Tongue (tissue), 1 donor: ENCODE measurements at regions not wholly inside any gene's neighbourhood (a gene's known extent, or its start where the extent isn't known, plus 50 kb on each side); places are given as distances from the start of the nearest gene placed in this dataset.
"Not testable (repeated sequence)": the region's sequence is repeated elsewhere in the genome, so short reads cannot be mapped to it uniquely, and the experiment has no call there.

Experiments
- DNase-seq: peaks from one replicate; pipeline ENCODE4 v3.0.0-alpha.2; 2015

DNA sequence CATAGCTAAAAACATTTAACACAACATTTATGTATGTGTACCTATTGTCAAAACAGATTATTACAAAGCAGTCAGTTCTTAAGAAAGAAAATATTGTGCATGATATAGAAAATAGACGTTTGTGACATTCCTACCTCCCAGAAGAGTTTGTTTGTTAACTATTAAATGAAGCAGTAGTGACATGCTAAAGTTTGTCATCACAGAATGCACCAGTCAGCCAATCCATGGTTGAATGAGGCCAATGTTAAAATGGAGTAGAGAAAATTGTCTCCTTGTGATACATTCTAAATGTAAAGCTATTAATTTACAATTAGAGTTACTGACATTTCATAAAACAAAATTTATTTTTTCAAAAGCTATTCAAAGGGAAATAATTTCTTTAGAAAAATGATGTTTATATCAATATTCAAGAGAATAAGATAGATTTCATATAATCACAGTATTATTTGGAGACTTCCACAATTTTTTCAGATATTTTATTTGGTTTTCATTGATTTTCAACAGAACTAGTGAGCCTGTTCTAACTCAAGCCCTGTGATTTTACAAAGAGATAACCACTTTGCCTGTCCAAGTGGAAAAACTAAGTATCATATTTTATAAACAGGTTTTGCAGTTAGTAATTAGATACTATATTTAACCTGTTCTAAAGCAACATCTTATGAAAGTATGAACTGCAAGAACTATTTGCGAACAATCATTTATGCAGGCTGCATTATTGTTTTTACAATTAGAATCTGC is 176.8 kb downstream of the ISL1 start:
- DNase-seq = no peak

DNA sequence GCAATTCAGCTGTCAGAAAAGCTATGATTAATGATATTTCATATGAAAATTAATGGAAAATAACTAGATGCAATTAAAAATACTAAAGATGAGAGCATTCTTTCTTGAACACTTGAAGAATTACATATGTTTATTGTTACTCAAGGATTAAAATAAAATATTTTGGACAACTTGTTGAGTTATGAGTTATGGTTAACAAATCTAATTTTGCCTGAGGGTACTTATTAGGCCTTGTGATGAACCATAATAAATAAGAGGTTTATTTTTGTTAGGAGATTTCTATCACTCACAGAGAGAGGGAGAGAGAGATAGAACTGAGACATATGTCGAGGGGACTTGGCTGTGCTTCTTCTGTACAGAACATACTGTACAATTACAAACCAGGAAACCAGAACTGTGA is 183.7 kb downstream of the ISL1 start:
- DNase-seq = no peak

DNA sequence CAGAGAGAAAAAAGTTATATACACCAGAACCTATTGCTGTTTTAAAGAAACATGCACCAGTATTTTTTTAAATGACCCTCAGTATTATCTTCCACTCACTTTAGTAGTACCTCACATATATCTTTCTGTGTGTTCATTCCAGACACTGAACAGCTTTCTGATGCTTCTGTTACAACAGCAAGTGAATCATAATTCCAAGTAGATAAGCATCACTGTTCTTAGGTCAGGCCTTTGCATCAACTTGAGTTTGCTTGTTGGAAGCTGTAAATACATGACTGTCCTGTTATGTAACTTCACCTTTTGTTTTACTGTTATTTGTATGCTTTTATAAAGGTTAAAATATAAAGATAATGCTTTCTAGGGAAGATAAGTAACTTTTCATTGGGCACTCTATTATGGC is 184.4 kb downstream of the ISL1 start:
- no peak for DNase-seq

DNA sequence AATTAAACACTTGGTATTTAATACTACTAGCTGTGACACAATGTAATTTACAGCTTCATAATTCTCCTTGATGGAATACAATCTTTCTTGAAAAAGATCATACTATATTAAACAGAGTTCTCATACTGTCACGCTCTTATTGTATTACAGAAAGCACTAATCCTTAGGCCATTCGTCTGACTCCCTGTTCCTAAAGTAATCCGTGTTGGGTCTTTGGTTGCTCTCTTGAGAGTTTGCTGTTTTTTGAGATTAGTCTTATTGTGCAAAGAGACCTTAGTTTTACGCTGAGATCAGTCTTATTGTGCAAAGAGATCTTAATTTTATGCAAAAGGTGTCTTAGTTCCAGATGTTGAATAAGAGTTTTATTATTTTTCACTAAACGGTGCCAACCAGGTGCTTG is 190.6 kb downstream of the ISL1 start:
- DNase-seq = no peak

DNA sequence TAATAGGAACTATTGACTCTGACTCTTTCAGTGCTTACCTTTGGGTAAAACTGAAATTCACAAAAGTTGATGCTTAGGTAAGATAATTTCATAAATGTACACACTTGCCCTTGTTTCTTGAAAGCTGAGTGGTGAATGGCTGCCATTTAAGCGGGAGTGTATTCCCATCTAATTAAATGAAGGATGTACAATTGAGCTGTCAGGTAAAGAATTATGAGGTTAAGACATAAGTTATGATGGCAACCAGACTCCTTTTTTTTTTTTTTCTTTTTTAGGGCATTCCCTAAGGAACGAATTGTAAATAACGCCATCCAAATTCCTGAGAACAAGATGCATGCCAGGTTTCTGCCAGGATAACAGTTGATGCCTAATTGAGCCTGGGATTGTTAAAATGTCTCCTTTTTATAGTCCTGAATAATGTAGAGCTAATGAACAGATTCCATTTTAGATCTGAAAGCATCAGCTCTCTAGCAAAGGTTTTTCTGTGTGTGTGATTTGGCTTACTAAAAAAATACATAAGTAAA is 199.7 kb downstream of the ISL1 start:
- DNase-seq = no peak

DNA sequence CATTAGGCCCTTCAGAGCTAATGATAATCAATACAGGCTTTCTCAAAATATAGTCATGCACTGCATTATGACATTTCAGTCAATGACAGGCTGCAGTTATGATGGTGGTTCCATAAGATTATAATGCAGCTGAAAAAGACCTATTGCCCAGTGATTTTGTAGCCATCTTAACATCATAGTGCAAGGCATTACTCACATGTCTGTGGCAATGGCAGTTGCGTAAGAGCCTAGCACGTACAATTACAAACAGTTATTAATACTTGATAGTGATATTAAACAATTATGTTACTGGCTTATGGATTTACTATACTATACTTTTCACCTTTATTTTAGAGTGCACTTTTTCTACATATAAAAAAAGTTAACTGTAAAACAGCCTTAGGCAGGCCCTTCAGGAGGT is 214.8 kb downstream of the ISL1 start:
- no peak for DNase-seq

DNA sequence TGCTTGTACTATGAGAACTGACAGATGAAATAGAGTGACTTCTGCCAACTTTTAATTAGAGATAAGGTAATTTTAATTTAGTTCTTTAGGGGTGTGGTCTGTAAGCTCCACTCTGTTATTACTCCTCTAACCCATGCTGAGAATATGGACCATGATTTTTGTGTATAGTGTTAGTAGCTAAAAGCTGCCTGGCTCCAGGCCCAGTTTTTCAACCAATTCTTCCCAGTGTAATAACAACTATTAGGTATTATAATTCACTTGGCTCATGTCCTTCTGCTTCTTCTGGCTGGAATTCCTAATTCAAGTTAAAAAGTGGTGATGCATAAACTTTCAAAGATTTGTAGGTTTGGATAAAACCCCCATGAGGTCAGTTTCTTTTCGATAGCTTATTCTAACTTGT is 216.3 kb downstream of the ISL1 start:
- DNase-seq = peak; percentile 1

DNA sequence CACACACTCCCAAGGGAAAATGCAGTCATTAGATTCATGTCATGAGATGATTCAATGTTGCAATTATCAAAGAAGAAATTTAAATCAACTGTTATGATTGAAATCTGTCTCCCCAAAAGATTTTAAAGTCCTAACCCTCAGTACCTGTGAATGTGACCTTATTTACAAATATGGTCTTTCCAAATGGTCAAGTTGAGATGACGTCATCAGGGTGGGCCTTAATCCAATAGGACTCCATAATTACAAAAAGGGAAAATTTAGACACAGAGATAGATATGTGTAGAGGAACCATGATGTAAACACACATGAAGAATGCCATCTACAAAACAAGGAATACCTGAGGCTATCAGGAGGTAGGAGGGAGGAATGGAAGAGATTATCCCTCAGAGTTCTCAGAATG is 221.1 kb downstream of the ISL1 start:
- no peak for DNase-seq

DNA sequence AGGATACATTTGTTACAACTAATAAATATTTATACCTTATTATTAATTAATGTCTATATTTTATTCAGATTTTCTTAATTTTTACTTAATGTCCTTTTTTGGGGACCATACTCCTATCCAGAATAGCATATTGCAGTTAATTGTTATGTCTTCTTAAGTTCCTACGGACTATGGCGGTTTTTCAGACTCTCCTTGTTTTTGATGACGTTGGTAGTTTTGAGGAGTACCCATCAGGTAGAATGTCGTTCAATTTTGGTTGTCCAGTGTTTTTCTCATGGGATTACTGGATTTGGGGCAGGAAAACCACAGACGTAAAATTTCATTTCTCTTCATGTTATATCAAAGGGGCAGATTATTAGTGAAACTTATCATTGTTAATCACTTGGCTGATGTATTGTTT is 223.7 kb downstream of the ISL1 start:
- no peak for DNase-seq

DNA sequence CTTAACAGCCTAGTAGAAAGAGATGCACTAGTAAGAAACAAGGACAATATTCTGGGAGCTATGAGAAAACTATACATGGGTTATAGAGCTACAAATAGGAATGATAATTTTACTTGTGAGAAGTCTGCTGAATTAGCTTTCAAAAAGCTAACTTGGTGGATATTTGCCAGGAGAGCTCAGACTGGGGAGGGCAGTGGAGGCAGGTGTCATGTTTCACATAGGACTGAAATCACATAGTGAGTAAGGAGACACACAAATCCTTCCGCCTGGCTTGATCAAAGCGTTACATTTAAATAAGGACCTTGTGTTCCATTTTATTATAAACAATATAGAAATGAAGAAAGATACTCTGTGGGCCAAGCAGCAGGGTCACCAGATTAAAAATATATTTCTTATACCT is 235.0 kb downstream of the ISL1 start:
- peak; percentile 6 for DNase-seq

DNA sequence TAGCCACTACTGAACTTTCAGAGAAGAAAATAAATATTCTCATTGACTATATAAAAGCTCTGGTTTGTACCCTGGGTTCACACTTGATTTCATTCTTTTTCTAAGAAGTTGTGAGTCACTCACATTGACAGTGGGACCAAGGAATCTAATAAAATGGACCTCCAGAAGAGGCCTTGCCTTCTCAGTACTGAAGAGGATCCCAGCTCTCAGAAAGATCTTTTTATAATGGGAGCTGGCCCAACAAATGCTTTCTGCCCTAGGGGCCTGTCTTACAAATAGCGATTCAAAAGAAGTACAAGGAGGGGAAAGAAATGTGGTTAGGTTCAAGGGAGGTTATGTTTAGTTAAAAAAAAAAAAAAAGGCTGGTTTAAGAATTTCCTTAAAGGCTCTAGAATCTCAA is 237.9 kb downstream of the ISL1 start:
- no peak for DNase-seq

DNA sequence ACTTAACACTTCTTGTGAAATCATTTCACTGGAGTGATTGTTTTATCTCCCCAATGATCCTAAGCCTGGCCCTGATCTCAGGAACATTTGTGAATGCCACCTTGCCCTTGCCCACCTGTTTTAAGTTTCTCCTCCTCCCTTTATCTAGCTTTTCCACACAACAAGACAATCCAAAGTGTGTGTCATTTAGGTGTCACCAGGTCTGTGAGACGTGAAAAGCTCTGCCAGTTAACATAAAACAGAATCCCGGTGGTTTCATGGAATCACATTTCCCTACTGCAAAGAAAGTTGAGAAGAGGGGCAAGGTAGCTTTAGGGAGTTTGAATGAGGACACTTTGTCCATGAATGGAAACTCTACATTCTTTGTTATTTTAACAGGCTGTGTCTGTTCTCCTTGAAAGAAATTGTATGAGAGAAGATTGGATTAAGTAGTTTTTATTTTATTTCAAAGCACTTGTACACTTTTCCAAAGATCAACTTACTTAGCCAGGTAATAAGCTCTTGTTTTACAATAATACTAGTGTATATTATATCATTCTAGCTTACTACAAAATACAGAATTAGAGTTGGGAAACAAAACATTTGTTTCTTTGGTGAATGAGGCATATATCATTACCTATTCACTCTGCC is 239.0 kb downstream of the ISL1 start:
- no peak for DNase-seq

DNA sequence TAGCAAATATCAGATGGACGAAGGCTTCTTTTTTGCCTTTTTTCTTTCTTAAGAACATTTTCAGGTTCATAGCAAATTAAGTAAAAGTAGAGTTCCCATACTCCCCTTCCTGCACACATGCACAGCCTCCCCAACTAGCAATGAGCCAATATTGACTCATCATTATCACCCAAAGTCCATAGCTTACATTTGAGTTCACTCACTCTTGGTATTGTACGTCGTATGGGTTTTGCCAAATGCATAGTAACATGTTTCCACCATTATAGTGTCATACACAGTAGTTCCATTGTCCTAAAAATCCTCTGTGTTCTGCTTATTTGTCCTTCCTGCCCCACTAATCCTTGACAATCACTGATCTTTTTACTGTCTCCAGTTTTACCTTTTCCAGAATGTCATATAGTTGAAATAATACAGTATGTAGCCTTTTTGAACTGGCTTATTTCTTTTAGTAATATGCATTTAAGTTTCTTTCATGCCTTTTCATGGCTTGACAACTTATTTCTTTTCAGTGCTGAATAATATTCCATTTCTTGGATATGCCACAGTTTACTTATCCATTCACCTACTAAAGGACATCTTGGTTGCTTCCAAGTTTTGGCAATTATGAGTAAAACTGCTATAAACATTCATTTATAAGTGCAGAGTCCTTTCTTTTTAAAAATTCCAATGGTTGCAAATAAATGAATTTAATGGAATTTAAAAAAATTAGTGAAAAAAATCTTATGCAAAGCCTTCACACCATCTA is 242.1 kb downstream of the ISL1 start:
- DNase-seq = no peak

DNA sequence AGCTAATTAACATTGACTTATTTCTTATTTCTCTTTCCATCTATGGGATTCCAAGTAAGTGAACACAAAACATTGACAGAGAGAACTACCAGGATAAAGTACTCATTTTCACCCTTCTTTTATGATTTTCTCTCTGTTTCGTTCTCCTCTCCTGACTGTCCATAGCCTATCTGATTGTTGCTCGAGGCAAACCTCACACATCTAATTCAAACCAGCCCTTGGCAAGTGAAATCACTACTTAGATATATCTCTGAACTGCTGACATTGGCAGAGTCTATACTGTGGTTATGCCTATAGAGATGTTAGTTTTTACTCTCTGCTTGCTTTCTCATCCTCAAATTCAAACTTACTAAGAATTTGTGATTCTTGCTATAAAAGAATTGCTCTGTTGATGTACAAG is 248.8 kb downstream of the ISL1 start:
- DNase-seq = no peak

DNA sequence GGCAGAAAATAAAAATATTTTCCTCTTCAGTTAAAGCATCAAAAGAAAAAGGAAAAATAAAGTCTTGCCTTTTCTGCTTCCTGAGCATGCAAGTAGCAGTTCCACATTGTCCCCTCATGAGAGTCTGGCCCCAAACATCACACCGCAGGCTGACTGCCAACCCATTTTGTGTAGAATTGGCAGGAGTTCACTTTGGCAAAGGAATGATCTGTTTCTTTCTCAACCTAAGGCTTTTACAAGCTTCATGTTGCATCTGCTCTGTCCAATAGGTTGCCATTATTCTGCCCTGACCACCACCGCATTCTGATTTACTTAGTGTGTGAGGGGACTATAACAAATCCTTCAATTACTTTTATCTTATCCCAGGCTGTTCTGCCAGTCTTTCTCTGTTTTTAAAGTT is 249.5 kb downstream of the ISL1 start:
- peak; percentile 48 for DNase-seq

DNA sequence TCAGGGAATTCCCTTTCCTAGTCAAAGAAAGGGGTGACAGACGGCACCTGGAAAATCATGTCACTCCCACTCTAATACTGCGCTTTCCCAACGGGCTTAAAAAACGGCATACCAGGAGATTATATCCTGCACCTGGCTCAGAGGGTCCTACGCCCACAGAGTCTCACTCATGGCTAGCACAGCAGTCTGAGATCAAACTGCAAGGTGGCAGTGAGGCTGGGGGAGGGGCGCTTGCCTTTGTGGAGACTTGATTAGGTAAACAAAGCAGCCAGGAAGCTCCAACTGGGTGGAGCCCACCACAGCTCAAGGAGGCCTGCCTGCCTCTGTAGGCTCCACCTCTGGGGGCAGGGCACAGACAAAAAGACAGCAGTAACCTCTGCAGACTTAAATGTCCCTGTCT is 253.7 kb downstream of the ISL1 start:
- not testable (repeated sequence) for DNase-seq

DNA sequence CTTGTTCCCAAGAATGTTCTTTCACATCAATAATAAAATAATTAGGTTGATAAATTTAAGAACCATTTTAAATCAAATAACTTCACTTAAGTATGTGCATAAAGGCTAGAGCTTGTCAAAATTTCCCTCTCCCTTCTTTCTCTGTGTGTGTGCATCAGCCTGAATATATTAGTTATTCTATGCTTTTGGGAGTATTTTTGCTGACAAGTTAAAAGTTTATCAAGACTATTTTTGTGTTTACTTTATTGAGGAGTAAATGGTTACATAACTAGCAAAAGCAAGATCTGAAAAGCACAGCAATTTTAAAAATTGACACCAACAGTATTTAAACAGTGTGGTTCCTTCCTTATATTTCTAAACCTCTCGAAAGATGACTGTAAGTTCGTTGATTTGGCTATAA is 261.7 kb downstream of the ISL1 start:
- DNase-seq = no peak

DNA sequence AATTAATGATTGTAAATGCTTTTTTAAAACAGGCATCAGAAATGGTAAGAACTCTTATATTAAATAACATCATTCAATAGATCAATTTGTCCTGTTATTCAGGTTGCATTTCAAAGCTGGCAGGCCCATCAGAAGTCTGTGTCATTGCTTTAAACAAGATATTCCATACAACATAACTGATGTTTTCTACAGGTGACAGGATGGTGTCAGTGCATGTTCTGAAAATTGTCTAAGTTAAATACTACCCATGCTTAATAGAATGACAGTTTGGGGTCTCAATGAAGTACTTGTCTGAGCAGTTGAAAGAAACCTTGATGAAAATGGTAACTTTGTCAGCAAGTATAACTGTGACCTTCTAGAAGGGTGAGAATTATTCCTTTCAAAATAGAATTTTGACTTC is 263.2 kb downstream of the ISL1 start:
- DNase-seq = no peak

DNA sequence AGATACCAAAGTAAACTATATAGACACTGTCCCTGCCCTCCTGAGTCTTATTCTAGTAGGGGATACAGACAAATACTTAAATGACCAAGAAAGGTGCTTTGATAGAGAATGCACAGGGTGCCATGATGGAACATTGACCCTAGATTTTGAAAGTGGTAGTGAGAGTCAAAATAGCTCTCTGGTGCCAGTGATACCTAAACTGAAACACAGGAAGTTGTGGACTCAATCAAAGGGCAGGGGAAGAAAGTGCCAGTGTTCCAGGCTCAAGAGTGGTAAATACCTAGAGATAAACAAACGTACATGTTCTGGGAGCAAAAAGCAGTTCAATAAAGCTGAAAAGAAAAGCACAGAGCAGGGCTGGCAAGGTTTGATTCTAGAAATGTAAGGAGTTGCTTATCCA is 267.6 kb downstream of the ISL1 start:
- no peak for DNase-seq

DNA sequence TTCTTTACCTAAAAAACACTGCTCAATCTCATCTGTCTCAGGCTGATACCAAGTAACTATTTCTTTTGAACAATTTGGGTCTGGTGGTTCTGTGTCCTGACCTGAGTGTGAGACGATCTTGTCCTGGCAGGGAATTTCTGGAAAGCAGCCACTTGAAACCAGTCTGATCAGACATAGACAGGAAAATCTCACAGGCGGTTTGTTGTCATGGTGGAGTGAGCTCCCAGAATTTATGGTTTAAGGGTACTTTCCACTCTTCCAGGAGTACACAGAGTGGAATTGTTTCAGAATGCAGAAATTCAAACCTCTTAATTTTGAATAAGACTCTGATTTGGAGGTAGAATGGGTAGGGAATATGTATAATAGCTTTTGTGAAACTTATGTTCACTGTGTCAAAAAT is 268.2 kb downstream of the ISL1 start:
- DNase-seq = no peak

DNA sequence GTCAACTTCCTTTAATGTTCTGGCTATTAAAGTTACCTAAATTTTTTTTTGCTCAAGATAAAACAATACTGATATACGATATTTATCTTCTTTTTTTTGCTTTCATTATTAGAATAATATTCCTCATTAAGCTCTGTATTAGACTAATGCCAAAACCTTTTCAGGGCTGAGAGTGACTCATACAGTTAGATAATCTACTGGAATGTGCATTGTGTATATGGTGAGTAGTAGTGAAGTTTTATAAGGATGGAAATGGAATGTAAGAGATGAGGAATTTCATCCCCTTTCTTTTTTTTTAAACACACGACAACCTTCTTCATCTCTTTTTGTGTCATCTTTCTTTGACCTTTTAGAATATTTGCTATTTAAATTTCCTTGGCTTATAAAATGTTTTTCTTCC is 268.6 kb downstream of the ISL1 start:
- DNase-seq = no peak

DNA sequence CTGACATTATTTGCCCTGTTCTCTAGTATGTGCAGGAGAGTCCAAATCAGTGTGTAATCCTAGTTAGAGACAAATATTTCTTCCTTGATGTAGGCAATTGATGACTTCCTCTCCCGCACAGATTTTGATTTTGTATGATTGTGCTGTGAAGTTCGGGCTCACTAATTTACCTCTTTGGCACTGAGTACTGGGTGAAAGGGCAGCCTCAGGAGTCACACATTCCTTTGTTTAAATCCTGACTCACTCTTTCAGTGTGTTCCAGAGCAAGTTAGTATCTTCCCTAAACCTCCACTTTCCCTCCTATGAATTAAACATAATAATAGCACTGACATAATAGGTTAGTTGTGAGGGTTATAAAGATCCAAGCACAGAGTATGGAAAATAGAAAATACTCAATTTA is 269.7 kb downstream of the ISL1 start:
- no peak for DNase-seq
